HEK293T (cell line): ENCODE measurements at regions not wholly inside any gene's neighbourhood (a gene's known extent, or its start where the extent isn't known, plus 50 kb on each side); places are given as distances from the start of the nearest gene placed in this dataset.

Experiments
- CTCF ChIA-PET: fragments of 350-600 bp; formaldehyde crosslinking; extraction: SDS; loops from one replicate; lab custom pipeline; 2021; ENCODE audit warnings: antibody characterized with exemption, inconsistent platforms; lab: Yijun Ruan, JAX
- POLR2A ChIA-PET: fragments of 350-600 bp; formaldehyde crosslinking; extraction: SDS; loops from one replicate; lab custom pipeline; 2020; ENCODE audit warnings: antibody characterized with exemption, inconsistent platforms; lab: Yijun Ruan, JAX
- DNase-seq: peaks from one replicate; pipeline ENCODE4 v3.0.0; 2012; ENCODE audit warnings: mixed read lengths; ENCODE audit errors: extremely low spot score
- ARNT ChIP-seq: fragments of 450-650 bp; IDR thresholded peaks from 2 replicates; pipeline ENCODE4 v1.6.1; 2017; ENCODE audit warnings: mild to moderate bottlenecking
- CTBP1 ChIP-seq: fragments of 450-650 bp; IDR thresholded peaks from 2 replicates; pipeline ENCODE4 v1.6.1; 2016; ENCODE audit warnings: borderline replicate concordance
- ELF4 ChIP-seq: fragments of 450-650 bp; IDR thresholded peaks from 2 replicates; pipeline ENCODE4 v1.6.1; 2017; ENCODE audit warnings: antibody characterized with exemption
- FOXA1 ChIP-seq: fragments of 450-650 bp; IDR thresholded peaks from 2 replicates; pipeline ENCODE4 v1.6.1; 2016; ENCODE audit warnings: mild to moderate bottlenecking
- FOXK2 ChIP-seq: fragments of 450-650 bp; IDR thresholded peaks from 2 replicates; pipeline ENCODE4 v1.6.1; 2016; ENCODE audit warnings: mild to moderate bottlenecking
- FOXM1 ChIP-seq: fragments of 450-650 bp; IDR thresholded peaks from 2 replicates; pipeline ENCODE4 v1.6.1; 2017; ENCODE audit warnings: mild to moderate bottlenecking, borderline replicate concordance
- HDGF ChIP-seq: fragments of 450-650 bp; IDR thresholded peaks from 2 replicates; pipeline ENCODE4 v1.6.1; 2017; ENCODE audit warnings: antibody characterized with exemption, borderline replicate concordance
- L3MBTL2 ChIP-seq: fragments of 450-650 bp; conservative IDR thresholded peaks from 2 replicates; pipeline ENCODE4 v1.6.1; 2016; ENCODE audit warnings: mild to moderate bottlenecking
- LEF1 ChIP-seq: fragments of 450-650 bp; IDR thresholded peaks from 2 replicates; pipeline ENCODE4 v1.6.1; 2017; ENCODE audit warnings: mild to moderate bottlenecking, borderline replicate concordance
- NFRKB ChIP-seq: fragments of 450-650 bp; IDR thresholded peaks from 2 replicates; pipeline ENCODE4 v1.6.1; 2016; ENCODE audit warnings: mild to moderate bottlenecking, moderate library complexity
- SP1 ChIP-seq: fragments of 450-650 bp; IDR thresholded peaks from 2 replicates; pipeline ENCODE4 v1.6.1; 2017
- SUZ12 ChIP-seq: fragments of 450-650 bp; IDR thresholded peaks from 2 replicates; pipeline ENCODE4 v1.6.1; 2016; ENCODE audit warnings: mild to moderate bottlenecking
- TARDBP ChIP-seq: fragments of 450-650 bp; IDR thresholded peaks from 2 replicates; pipeline ENCODE4 v1.6.1; 2016
- ZNF384 ChIP-seq: fragments of 450-650 bp; IDR thresholded peaks from 2 replicates; pipeline ENCODE4 v1.6.1; 2016
- TF ChIP-seq, protein P1 (sequence below): fragments of 450-650 bp; IDR thresholded peaks from 2 replicates; pipeline ENCODE4 v1.6.1; 2016

DNA sequence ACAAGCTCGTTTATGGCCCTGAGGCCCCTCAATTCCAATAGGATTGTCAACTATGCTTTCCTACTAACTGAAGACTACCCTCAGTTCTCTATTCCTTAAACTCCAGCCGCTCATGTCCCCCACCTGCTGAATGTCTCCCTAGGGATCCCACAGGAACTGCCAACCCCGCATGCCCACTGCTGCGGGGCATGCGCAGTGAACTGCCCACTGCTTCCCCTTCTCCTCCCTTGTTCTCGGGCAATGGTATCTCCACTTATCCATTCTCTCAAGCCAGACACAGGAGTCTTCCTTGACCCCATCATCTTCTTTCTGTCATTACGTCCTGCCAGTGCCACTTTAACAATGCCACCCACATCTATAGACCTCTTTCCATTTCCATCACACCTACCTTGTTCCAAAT, 90.0 kb downstream of the FGF18 start:
- TF ChIP-seq HDGF (no peak), SP1 (no peak), SUZ12 (no peak), NFRKB (no peak), FOXM1 (no peak), ZNF384 (no peak), L3MBTL2 (no peak), LEF1 (no peak), FOXA1 (no peak)
- TF ChIP-seq, protein P1, sequence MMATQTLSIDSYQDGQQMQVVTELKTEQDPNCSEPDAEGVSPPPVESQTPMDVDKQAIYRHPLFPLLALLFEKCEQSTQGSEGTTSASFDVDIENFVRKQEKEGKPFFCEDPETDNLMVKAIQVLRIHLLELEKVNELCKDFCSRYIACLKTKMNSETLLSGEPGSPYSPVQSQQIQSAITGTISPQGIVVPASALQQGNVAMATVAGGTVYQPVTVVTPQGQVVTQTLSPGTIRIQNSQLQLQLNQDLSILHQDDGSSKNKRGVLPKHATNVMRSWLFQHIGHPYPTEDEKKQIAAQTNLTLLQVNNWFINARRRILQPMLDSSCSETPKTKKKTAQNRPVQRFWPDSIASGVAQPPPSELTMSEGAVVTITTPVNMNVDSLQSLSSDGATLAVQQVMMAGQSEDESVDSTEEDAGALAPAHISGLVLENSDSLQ: no peak
- DNase-seq: no peak
- POLR2A ChIA-PET: no interaction called here
- CTCF ChIA-PET: no interaction called here

DNA sequence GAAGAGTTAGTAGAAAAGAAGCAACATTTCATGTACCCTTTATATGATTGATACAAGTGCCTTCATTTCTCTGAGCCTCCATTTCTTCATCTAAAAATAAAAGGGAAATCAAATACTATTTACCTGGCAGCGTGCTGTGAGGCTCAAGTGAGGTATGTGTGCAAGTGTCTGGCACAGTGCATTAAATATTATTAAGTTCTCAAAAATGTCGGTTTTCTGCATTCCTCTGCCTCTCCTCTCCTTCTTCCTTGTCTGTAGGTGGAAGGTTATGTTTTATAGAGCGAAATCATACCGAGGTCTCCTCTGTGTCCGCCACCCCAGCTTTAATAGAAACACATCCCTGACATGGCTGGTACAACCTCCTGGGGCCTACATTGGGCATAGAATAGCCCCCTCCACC, 93.0 kb downstream of the FGF18 start:
- ChIA-PET POLR2A (no interaction called here), CTCF (no interaction called here)
- DNase-seq: no peak
- TF ChIP-seq CTBP1 (no peak), HDGF (no peak), L3MBTL2 (no peak), ZNF384 (no peak), SUZ12 (no peak), ELF4 (no peak), LEF1 (no peak), FOXA1 (no peak)
- TF ChIP-seq, protein P1: no peak

DNA sequence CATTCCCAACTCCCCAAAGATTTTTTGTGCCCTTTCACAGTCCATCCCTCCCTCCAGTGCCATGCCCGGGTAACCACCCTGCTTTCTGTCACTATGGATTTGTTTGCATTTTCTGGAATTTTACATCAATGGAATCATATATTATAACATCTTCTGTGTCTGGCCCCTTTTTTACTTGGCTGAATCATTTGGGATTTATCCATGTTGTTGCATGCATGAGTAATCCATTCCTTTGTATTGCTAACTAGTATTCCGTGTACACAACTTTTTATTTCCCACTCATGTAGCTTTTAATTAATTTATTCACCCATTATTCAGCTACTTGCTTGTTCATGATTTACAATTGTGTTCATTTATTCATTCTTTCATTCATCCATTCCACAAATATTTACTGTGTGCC, 94.1 kb downstream of the FGF18 start:
- ChIA-PET CTCF (no interaction called here), POLR2A (no interaction called here)
- DNase-seq: no peak
- TF ChIP-seq ZNF384 (no peak), FOXM1 (no peak), TARDBP (no peak), NFRKB (no peak), HDGF (no peak), FOXK2 (no peak)
- TF ChIP-seq, protein P1: no peak

DNA sequence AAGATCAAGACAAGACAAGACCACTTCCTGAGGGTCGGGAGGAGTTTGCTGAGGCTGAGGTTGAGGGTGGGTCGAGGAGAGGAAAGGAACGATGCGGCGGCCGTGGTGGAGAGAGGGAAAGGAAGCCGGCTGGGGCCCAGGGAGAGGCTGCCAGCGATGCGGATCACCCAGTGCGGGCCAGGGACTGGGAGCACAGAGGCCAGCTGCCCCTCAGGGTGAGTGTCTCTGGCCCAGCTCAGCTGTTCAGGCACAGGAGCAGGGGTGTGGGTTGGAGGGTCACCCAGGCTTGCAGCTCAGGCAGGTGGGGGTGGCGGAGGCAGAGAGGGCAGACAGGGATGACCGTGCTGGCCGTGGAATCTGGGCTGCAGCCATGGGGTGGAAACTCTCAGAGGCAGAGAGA, 99.5 kb downstream of the FGF18 start:
- TF ChIP-seq, protein P1: no peak
- no peak for TF ChIP-seq ARNT
- TF ChIP-seq NFRKB: no peak
- no peak for TF ChIP-seq HDGF
- no peak for TF ChIP-seq LEF1
- TF ChIP-seq TARDBP: no peak
- no peak for TF ChIP-seq ELF4
- no peak for DNase-seq
- POLR2A ChIA-PET: no interaction called here
- CTCF ChIA-PET: no interaction called here

DNA sequence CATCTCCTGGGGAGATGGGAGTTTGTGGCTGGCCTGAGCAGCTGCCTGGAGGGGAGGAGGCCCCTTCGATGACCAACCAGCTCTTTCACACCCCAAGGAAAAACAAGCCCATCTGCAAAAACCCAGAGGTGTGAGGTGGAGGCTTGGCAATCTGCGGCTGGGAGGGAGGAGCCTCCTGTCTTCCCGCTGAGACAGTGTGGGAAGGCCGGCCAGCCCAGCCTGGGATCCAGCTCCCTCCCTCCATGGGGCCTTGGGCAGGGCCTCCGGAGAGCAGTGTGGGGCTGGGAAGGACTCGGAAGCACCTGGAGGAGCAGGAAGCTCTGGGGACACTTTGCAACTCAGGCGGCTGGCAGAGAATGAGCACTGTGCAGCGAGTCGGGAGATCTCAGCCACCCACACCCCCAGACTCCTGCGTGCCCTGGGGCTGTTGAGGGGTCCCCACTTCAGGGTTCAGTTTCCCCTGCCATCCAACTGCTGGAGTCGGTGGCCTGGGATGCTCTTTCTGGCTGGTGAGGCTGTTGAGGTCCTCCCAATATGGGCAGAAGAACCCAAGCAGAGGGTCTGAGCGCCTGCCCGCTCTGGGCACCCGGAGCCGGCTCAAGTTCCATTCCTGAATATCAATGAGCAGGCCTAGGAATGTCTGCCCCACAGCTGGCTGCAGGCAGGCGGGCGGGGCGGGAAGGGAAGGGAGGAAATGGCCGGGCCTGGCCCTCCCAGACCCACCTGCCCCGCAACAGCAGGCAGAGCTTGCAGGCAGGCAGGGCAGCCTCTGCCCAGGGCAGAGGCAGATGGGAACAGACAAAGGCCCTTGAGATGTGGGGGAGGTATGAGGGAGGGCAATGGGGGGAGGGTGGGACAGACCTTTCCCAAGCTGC, 101.1 kb downstream of the FGF18 start:
- peak; percentile 32 for DNase-seq
- TF ChIP-seq SUZ12 (no peak), HDGF (no peak), L3MBTL2 (no peak), SP1 (no peak), ZNF384 (no peak), TARDBP (no peak)
- TF ChIP-seq, protein P1: no peak
- POLR2A ChIA-PET: no interaction called here
- CTCF ChIA-PET: no interaction called here

DNA sequence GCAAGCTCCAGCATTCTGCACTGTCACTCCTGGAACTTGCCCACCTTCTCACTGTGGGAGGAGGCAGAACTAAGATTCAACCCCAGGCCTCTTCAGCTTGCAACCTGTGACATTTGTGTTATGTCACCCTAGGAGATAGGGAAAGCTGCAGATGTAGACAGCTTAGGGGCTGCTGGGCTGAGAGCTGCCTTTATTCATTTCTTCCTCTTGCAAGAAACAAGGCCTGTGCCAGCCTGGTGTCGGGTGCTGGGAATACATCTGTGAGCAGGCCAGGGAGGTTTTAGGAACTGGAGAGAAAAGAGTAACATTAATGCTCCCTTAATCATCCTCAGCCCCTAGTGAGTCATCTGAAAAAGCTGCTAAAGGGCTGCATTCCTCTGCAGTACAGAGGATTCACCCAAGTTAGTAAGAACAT, 101.8 kb downstream of the FGF18 start:
- DNase-seq: no peak
- POLR2A ChIA-PET: no interaction called here
- CTCF ChIA-PET: no interaction called here
- no peak for TF ChIP-seq LEF1
- TF ChIP-seq ZNF384: no peak
- TF ChIP-seq FOXM1: no peak
- TF ChIP-seq TARDBP: no peak
- no peak for TF ChIP-seq NFRKB
- no peak for TF ChIP-seq ELF4
- no peak for TF ChIP-seq ARNT
- TF ChIP-seq, protein P1: no peak
- TF ChIP-seq SP1: no peak
- no peak for TF ChIP-seq FOXK2
- TF ChIP-seq FOXA1: no peak
- no peak for TF ChIP-seq HDGF
- no peak for TF ChIP-seq L3MBTL2
